ENCODE measurements at regions not wholly inside any gene's neighbourhood (a gene's known extent, or its start where the extent isn't known, plus 50 kb on each side); places are given as distances from the start of the nearest gene placed in this dataset.

DNA sequence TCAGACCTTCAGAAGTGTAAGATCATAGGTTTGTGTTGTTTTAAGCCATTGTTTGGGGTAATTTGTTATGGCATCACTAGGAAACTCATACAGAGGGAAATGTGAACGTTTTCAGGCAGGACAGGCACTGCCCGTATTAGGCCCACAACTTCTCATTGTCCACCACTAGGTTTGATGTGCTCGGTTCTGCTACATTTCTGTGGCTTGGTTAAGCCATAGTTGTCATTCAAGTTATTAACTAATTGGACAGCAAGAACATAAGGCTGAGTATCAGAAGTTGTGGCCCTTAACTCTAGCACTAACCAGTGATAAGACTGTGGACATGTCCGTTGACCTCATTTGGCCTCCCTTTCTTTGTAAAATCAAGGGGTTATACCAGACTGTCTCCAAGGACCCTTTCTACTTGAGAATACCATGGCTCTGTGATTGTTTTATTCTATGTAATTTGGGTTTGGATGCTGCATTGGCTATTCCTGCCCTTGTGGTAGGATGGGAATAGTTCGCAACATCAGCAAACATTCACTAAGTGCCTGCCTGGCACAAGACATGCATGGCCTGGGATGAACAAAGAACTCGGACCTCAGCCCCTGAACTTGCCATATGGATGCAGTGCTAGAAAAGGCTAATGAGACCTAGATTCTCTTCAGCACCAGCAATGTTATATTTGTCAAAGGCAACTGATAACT lies 85.7 kb downstream of the CCDC71L start:
- H3K4me1 ChIP-seq (ENCODE audit: insufficient read depth, low read length, poor library complexity, severe bottlenecking): peaks cover 4% of the 10 kb centered on the region
- no peaks in the 10 kb centered on the region for H3K27me3 ChIP-seq (replicated peaks; ENCODE audit: insufficient read depth, low read depth, low read length, poor library complexity)
- H3K36me3 ChIP-seq (ENCODE audit: insufficient read depth, low read length, poor library complexity, severe bottlenecking): no peaks in the 10 kb centered on the region
- POLR2A ChIA-PET (ENCODE audit: low non-redundant PET): no interaction called here
- no peak for DNase-seq (ENCODE audit: low spot score)
- no peak overlapping the region for H3K27ac ChIP-seq (ENCODE audit: low read depth, low read length, poor library complexity, severe bottlenecking)
- TF ChIP-seq, protein P1, sequence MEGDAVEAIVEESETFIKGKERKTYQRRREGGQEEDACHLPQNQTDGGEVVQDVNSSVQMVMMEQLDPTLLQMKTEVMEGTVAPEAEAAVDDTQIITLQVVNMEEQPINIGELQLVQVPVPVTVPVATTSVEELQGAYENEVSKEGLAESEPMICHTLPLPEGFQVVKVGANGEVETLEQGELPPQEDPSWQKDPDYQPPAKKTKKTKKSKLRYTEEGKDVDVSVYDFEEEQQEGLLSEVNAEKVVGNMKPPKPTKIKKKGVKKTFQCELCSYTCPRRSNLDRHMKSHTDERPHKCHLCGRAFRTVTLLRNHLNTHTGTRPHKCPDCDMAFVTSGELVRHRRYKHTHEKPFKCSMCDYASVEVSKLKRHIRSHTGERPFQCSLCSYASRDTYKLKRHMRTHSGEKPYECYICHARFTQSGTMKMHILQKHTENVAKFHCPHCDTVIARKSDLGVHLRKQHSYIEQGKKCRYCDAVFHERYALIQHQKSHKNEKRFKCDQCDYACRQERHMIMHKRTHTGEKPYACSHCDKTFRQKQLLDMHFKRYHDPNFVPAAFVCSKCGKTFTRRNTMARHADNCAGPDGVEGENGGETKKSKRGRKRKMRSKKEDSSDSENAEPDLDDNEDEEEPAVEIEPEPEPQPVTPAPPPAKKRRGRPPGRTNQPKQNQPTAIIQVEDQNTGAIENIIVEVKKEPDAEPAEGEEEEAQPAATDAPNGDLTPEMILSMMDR (conservative IDR thresholded peaks at IDR 0.05; ENCODE audit: low read depth, low read length): no peak
- TF ChIP-seq EZH2 (IDR thresholded peaks at IDR 0.05; ENCODE audit: borderline replicate concordance, low read depth, low read length, poor library complexity, severe bottlenecking): no peak
- CTCF ChIA-PET: no interaction called here
- BruUV-seq (replicated peaks): no TSS peak
- no peak overlapping the region for H3K4me3 ChIP-seq (ENCODE audit: low read depth, low read length, poor library complexity, severe bottlenecking)
- intact Hi-C loops (cut with micrococcal nuclease; ENCODE audit: unreplicated experiment): no loop called here
- H3K9me3 ChIP-seq (ENCODE audit: low read depth, low read length, poor library complexity, severe bottlenecking): no peaks in the 10 kb centered on the region

DNA sequence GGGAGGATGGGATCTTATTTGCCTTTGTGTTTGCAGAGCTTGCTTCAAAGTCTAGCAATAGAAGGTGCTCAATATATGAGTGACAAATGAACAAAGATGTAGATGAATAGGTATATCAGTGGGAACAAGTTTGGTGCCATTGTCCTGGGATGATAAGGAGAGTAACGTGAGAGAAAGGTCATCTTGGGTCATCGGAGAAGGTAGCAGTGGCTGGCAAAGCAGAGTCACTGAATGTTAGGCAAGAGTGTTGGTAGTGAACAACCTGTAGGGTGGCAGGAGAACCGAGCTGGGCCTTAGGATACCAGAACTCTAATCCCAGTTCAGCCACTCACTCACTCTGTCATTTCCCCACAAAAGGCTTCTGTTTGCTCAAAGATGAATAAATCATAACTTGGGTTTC lies 87.2 kb downstream of the CCDC71L start:
- Histone ChIP-seq H3K36me3 (ENCODE audit: insufficient read depth, low read length, poor library complexity, severe bottlenecking) (no peaks in the 10 kb centered on the region), H3K27ac (ENCODE audit: low read depth, low read length, poor library complexity, severe bottlenecking) (no peak overlapping the region), H3K4me3 (ENCODE audit: low read depth, low read length, poor library complexity, severe bottlenecking) (no peak overlapping the region), H3K4me1 (ENCODE audit: insufficient read depth, low read length, poor library complexity, severe bottlenecking) (peaks cover 10% of the 10 kb centered on the region), H3K27me3 (replicated peaks; ENCODE audit: insufficient read depth, low read depth, low read length, poor library complexity) (no peaks in the 10 kb centered on the region), H3K9me3 (ENCODE audit: low read depth, low read length, poor library complexity, severe bottlenecking) (no peaks in the 10 kb centered on the region)
- TF ChIP-seq EZH2 (IDR thresholded peaks at IDR 0.05; ENCODE audit: borderline replicate concordance, low read depth, low read length, poor library complexity, severe bottlenecking): no peak
- TF ChIP-seq, protein P1 (conservative IDR thresholded peaks at IDR 0.05; ENCODE audit: low read depth, low read length): no peak
- POLR2A ChIA-PET (ENCODE audit: low non-redundant PET): no interaction called here
- CTCF ChIA-PET: no interaction called here
- no peak for DNase-seq (ENCODE audit: low spot score)
- intact Hi-C loops (cut with micrococcal nuclease; ENCODE audit: unreplicated experiment): no loop called here
- no TSS peak for BruUV-seq (replicated peaks)

DNA sequence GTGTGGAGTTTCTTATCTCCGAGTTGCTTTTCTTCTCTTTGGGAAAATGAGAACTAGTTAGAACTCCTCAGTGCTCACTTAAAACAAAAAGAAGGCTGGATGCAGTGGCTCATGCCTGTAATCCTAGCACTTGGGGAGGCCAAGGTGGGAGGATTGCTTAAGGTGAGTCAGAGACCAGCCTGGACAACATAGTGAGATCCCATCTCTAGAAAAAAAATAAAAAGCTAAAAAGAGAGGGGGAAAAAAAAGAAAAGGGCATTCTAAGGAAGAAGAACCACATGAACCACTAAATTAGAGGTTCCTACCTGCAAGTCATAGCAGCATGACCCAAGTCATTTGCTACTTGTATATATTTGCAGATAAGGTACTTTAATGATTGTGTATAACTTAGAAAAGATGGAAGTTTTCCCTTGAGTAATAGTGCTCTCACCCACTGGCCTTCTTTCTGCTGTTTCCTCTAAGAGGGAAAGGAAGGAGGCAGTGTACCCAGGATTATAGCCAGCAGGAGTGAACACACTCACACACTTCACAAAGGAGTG lies 87.8 kb downstream of the CCDC71L start:
- no peaks in the 10 kb centered on the region for H3K9me3 ChIP-seq (ENCODE audit: low read depth, low read length, poor library complexity, severe bottlenecking)
- H3K4me1 ChIP-seq (ENCODE audit: insufficient read depth, low read length, poor library complexity, severe bottlenecking): peaks cover 13% of the 10 kb centered on the region
- DNase-seq (ENCODE audit: low spot score): no peak
- TF ChIP-seq EZH2 (IDR thresholded peaks at IDR 0.05; ENCODE audit: borderline replicate concordance, low read depth, low read length, poor library complexity, severe bottlenecking): no peak
- TF ChIP-seq, protein P1 (conservative IDR thresholded peaks at IDR 0.05; ENCODE audit: low read depth, low read length): no peak
- intact Hi-C loops (cut with micrococcal nuclease; ENCODE audit: unreplicated experiment): no loop called here
- no peak overlapping the region for H3K4me3 ChIP-seq (ENCODE audit: low read depth, low read length, poor library complexity, severe bottlenecking)
- H3K27ac ChIP-seq (ENCODE audit: low read depth, low read length, poor library complexity, severe bottlenecking): no peak overlapping the region
- POLR2A ChIA-PET (ENCODE audit: low non-redundant PET): no interaction called here
- BruUV-seq (replicated peaks): no TSS peak
- CTCF ChIA-PET: no interaction called here
- H3K27me3 ChIP-seq (replicated peaks; ENCODE audit: insufficient read depth, low read depth, low read length, poor library complexity): no peaks in the 10 kb centered on the region
- H3K36me3 ChIP-seq (ENCODE audit: insufficient read depth, low read length, poor library complexity, severe bottlenecking): no peaks in the 10 kb centered on the region

Data from A673 (cell line).